Neuronal stem cell (in vitro differentiated cells): ENCODE measurements at regions not wholly inside any gene's neighbourhood (a gene's known extent, or its start where the extent isn't known, plus 50 kb on each side); places are given as distances from the start of the nearest gene placed in this dataset.

Experiments
- DNase-seq: peaks from one replicate; pipeline ENCODE4 v3.0.0-alpha.2; 2013; ENCODE audit warnings: low spot score
- H2AFZ ChIP-seq: one replicate; pipeline ENCODE4 v1.6.1; 2013; ENCODE audit warnings: mild to moderate bottlenecking, low read length, inconsistent platforms
- H2AK5ac ChIP-seq: 2 replicates; pipeline ENCODE4 v1.6.1; 2013; ENCODE audit warnings: low read depth, mild to moderate bottlenecking, inconsistent platforms, low read length, moderate library complexity, mixed read lengths
- H2BK120ac ChIP-seq: 2 replicates; pipeline ENCODE4 v1.6.1; 2013; ENCODE audit warnings: low read depth, mild to moderate bottlenecking, inconsistent platforms, low read length, moderate library complexity, mixed read lengths
- H2BK12ac ChIP-seq: one replicate; pipeline ENCODE4 v1.6.1; 2013; ENCODE audit warnings: low read length, inconsistent platforms
- H2BK15ac ChIP-seq: 2 replicates; pipeline ENCODE4 v1.6.1; 2013; ENCODE audit warnings: mild to moderate bottlenecking, low read length, inconsistent platforms, mixed read lengths
- H2BK5ac ChIP-seq: one replicate; pipeline ENCODE4 v1.6.1; 2013; ENCODE audit warnings: inconsistent platforms, mild to moderate bottlenecking, low read length, moderate library complexity
- H3K14ac ChIP-seq: one replicate; pipeline ENCODE4 v1.6.1; 2013; ENCODE audit warnings: low read length, inconsistent platforms
- H3K18ac ChIP-seq: 2 replicates; pipeline ENCODE4 v1.6.1; 2013; ENCODE audit warnings: low read length, inconsistent platforms
- H3K23ac ChIP-seq: 2 replicates; pipeline ENCODE4 v1.6.1; 2013; ENCODE audit warnings: low read depth, mild to moderate bottlenecking, mixed read lengths, low read length, inconsistent platforms; ENCODE audit not compliant: poor library complexity
- H3K27ac ChIP-seq: replicated peaks from 3 replicates; pipeline ENCODE4 v1.5.1; 2013; ENCODE audit warnings: low read length, inconsistent platforms
- H3K27me3 ChIP-seq, 3 experiments: 2 replicates each; pipeline ENCODE4 v1.6.1; 2013; ENCODE audit warnings: low read length in 3 of 3, mild to moderate bottlenecking in 2 of 3, inconsistent platforms in 1 of 3, low read depth in 1 of 3, mixed read lengths in 1 of 3, moderate library complexity in 1 of 3; ENCODE audit not compliant: control insufficient read depth in 3 of 3, insufficient read depth in 3 of 3
- H3K36me3 ChIP-seq, 2 donors: replicated peaks in 1 of 2; 2 replicates each; pipeline ENCODE4 v1.6.1; 2013; ENCODE audit warnings: low read length in 2 of 2; ENCODE audit not compliant: control insufficient read depth in 2 of 2, insufficient read depth in 2 of 2
- H3K4ac ChIP-seq: 2 replicates; pipeline ENCODE4 v1.6.1; 2013; ENCODE audit warnings: inconsistent platforms, mild to moderate bottlenecking, low read length, moderate library complexity
- H3K4me1 ChIP-seq, 2 donors: 1 replicate in 1 of 2; 2 replicates in 1 of 2; pipeline ENCODE4 v1.6.1; 2013; ENCODE audit warnings: low read length in 2 of 2, low read depth in 1 of 2; ENCODE audit not compliant: control insufficient read depth in 2 of 2, insufficient read depth in 1 of 2
- H3K4me2 ChIP-seq: one replicate; pipeline ENCODE4 v1.6.1; 2013; ENCODE audit warnings: mild to moderate bottlenecking, low read length, inconsistent platforms; ENCODE audit not compliant: insufficient read depth, poor library complexity, severe bottlenecking
- H3K4me3 ChIP-seq, 2 donors: 2 replicates each; pipeline ENCODE4 v1.5.1; 2013; ENCODE audit warnings: low read length in 2 of 2, mild to moderate bottlenecking in 2 of 2, inconsistent platforms in 1 of 2, moderate library complexity in 1 of 2
- H3K79me1 ChIP-seq: one replicate; pipeline ENCODE4 v1.6.1; 2013; ENCODE audit warnings: low read depth, mild to moderate bottlenecking, inconsistent platforms, low read length, moderate library complexity
- H3K9ac ChIP-seq: one replicate; pipeline ENCODE4 v1.6.1; 2013; ENCODE audit warnings: mild to moderate bottlenecking, low read depth, low read length, inconsistent platforms; ENCODE audit not compliant: poor library complexity
- H3K9me3 ChIP-seq, 2 donors: replicated peaks in 1 of 2; 2 replicates each; pipeline versions ENCODE3 to v1.6.1; 2013; ENCODE audit warnings: low read length in 2 of 2, mild to moderate bottlenecking in 2 of 2, inconsistent platforms in 1 of 2, low read depth in 1 of 2, mixed read lengths in 1 of 2, moderate library complexity in 1 of 2; ENCODE audit not compliant: control insufficient read depth in 2 of 2, insufficient read depth in 1 of 2
- H4K8ac ChIP-seq: one replicate; pipeline ENCODE4 v1.6.1; 2013; ENCODE audit warnings: low read depth, mild to moderate bottlenecking, inconsistent platforms, low read length, moderate library complexity
- H4K91ac ChIP-seq: one replicate; pipeline ENCODE4 v1.6.1; 2013; ENCODE audit warnings: low read length, low read depth, mild to moderate bottlenecking, inconsistent platforms; ENCODE audit not compliant: poor library complexity
- whole genome bisulfite sequencing, 2 donors: extraction: QIAGEN DNeasy Blood & Tissue Kit; methylation state at CpG; one replicate each; pipeline ENCODE4 v1.1.7; 2013; ENCODE audit warnings: missing lambda C conversion rate in 2 of 2, mixed read lengths in 1 of 2; ENCODE audit not compliant: insufficient read length in 2 of 2, insufficient replicate concordance in 1 of 2; ENCODE audit errors: extremely low coverage in 2 of 2; 5-methylcytosine and 5-hydroxymethylcytosine counted together

DNA sequence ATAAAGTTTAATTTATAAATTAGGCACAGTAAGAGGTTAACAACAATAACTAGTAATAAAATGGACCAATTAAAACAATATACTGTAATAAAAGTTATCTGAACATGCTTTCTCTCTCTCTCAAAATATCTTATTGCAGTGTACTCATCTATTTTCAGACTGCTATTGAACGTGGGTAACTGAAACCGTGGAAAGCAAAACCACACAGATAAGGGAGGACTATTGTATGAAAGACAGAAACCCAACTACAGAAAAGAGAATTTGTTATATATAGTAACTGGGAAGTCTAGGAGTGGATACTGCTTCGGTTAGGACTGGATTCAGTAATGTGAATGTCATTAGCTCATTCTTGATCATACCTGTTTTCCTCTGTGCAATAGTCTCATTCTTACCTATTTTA, 119.3 kb upstream of the DAZL start:
- Histone ChIP-seq H3K4ac (no peak overlapping the region), H3K27ac (no peak overlapping the region), H3K79me1 (no peaks in the 10 kb centered on the region), H2AFZ (no peak overlapping the region), H4K91ac (no peak overlapping the region), H3K18ac (no peak overlapping the region), H3K9ac (no peak overlapping the region), H2BK5ac (no peak overlapping the region), H2BK12ac (no peak overlapping the region), H3K9me3 (peaks cover 0 to 5% of the 10 kb centered on the region in 2 donors), H3K27me3 (no peaks in the 10 kb centered on the region), H4K8ac (no peak overlapping the region), H2AK5ac (no peak overlapping the region), H3K4me3 (no peak overlapping the region), H3K23ac (no peak overlapping the region), H2BK15ac (no peak overlapping the region), H2BK120ac (no peak overlapping the region), H3K36me3 (no peaks in the 10 kb centered on the region), H3K4me1 (peaks cover 0 to 2% of the 10 kb centered on the region in 2 donors), H3K14ac (no peak overlapping the region), H3K4me2 (no peak overlapping the region)
- DNase-seq = no peak
- WGBS, 2 donors = no CpG with 5 or more reads among the region's 3 CpGs

DNA sequence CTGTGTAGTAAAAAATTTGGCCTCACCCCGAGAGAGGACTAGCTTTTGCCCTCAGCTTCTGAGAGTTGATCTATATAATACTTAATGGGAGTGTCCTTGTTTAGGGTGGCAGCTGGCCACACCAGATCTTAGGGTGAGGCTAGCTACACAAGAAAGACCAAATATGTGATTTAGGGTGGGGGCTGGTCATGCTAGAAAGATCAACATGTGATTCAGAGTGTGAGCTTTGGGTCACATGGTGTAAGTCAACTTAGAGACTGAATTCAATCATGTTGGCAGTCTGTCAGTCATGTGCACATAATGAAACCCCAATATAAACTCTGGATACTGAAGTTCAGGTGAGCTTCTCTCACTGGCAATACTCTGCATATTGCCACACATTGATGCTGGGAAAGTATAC, 120.7 kb upstream of the DAZL start:
- H4K91ac ChIP-seq = no peak overlapping the region
- H3K4me2 ChIP-seq = no peak overlapping the region
- H3K36me3 ChIP-seq = no peaks in the 10 kb centered on the region
- H3K27ac ChIP-seq = no peak overlapping the region
- H3K9ac ChIP-seq = no peak overlapping the region
- no peak overlapping the region for H2BK5ac ChIP-seq
- H4K8ac ChIP-seq = no peak overlapping the region
- H3K79me1 ChIP-seq = no peaks in the 10 kb centered on the region
- H3K9me3 ChIP-seq = peaks cover 0 to 5% of the 10 kb centered on the region in 2 donors
- H2BK15ac ChIP-seq = no peak overlapping the region
- H2BK120ac ChIP-seq = no peak overlapping the region
- no peak overlapping the region for H3K4ac ChIP-seq
- H3K4me1 ChIP-seq = peaks cover 0 to 2% of the 10 kb centered on the region in 2 donors
- H2AFZ ChIP-seq = no peak overlapping the region
- H3K18ac ChIP-seq = no peak overlapping the region
- no peak overlapping the region for H2AK5ac ChIP-seq
- DNase-seq = no peak
- H2BK12ac ChIP-seq = no peak overlapping the region
- no CpG with 5 or more reads among the region's 1 CpG for WGBS, 2 donors
- H3K27me3 ChIP-seq = no peaks in the 10 kb centered on the region
- no peak overlapping the region for H3K14ac ChIP-seq
- H3K4me3 ChIP-seq = no peak overlapping the region
- H3K23ac ChIP-seq = no peak overlapping the region

DNA sequence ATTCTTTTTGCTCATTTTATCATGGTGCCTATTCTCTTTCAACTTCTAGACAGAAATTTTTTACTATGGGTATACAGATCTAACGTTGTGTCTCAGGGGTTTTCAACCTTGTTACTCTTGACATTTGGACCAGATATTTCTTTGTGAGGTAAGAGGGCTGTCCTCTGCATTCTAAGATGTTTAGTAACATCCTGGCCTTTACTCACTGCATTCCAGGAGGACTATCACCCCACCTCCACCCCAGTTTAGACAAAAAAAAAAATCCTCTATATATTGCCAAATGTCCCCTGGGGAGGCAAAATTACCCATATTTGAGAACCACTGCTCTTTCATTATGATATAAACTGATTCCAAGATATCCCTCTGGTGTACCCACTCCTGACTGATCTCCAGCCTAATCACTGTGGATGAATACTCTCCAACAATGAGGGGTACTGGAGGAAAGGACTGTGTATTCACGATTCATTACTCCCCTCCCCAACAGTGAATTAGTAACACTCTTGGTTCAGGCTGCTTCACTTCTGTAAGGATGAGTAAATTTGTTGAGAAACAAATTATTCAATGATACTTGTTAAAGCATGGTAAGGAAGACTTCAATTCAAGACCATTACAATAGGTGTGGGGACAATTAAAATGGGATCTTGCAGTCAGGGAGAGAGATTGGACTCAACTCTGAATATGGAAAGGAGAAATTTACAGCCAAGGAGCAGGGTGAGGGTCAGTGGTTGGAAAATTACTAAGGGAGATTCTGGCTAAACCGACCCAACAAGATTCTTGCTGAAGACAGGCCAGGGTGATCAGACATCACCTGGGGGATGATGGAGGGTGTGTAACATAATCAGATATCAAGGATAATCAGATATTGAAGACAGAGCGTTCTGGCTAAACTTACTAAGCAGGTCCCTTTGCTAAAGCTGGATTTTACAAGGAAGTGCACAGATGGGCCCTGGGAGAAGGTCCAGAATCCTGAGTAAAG, 123.8 kb upstream of the DAZL start:
- Histone ChIP-seq H3K9ac (no peak overlapping the region), H3K18ac (no peak overlapping the region), H3K4me3 (no peak overlapping the region), H3K9me3 (peaks cover 0 to 5% of the 10 kb centered on the region in 2 donors), H3K36me3 (no peaks in the 10 kb centered on the region), H3K23ac (no peak overlapping the region), H2BK15ac (no peak overlapping the region), H2AK5ac (no peak overlapping the region), H2BK12ac (no peak overlapping the region), H2BK120ac (no peak overlapping the region), H3K79me1 (no peaks in the 10 kb centered on the region), H3K4ac (no peak overlapping the region), H4K91ac (no peak overlapping the region), H3K4me1 (no peaks in the 10 kb centered on the region), H4K8ac (no peak overlapping the region), H3K27ac (no peak overlapping the region), H3K27me3 (no peaks in the 10 kb centered on the region), H2BK5ac (no peak overlapping the region), H3K4me2 (no peak overlapping the region), H3K14ac (no peak overlapping the region), H2AFZ (no peak overlapping the region)
- no peak for DNase-seq
- no CpG with 5 or more reads among the region's 4 CpGs for WGBS, 2 donors

DNA sequence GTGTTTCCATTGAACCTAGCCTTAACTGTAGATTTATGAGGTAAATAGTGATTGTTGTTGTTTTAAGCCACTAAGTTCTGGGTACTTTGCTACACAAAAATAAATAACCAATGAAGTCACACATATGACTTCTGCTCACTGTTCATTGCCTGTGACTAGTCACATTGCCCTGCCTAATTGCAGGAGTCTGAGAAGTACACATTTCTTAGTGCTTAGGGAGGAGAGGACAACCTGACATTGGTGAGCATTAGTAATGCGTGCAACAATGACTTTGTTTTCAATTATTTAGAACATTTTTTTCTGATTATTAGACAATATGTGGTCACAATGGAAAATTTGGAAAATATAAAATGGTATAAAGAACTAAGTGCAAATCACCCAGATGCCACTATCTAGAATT, 133.2 kb upstream of the DAZL start:
- Histone ChIP-seq H3K14ac (no peak overlapping the region), H3K4me2 (no peak overlapping the region), H3K4ac (no peak overlapping the region), H3K79me1 (no peaks in the 10 kb centered on the region), H2AFZ (no peak overlapping the region), H2BK5ac (no peak overlapping the region), H3K4me3 (no peak overlapping the region), H2AK5ac (no peak overlapping the region), H2BK120ac (no peak overlapping the region), H3K4me1 (no peaks in the 10 kb centered on the region), H3K9ac (no peak overlapping the region), H3K23ac (no peak overlapping the region), H4K8ac (no peak overlapping the region), H2BK15ac (no peak overlapping the region), H2BK12ac (no peak overlapping the region), H3K27ac (no peak overlapping the region), H3K9me3 (no peaks in the 10 kb centered on the region), H3K18ac (no peak overlapping the region), H4K91ac (no peak overlapping the region), H3K27me3 (no peaks in the 10 kb centered on the region), H3K36me3 (no peaks in the 10 kb centered on the region)
- no CpG with 5 or more reads among the region's 1 CpG for WGBS, 2 donors
- no peak for DNase-seq
